IPS-NIHi11 (cell line): ENCODE measurements at regions not wholly inside any gene's neighbourhood (a gene's known extent, or its start where the extent isn't known, plus 50 kb on each side); places are given as distances from the start of the nearest gene placed in this dataset.
"Not testable (repeated sequence)": the region's sequence is repeated elsewhere in the genome, so short reads cannot be mapped to it uniquely, and the experiment has no call there.

Experiments used
- DNase-seq: peaks from one replicate; pipeline ENCODE4 v3.0.0; 2012; ENCODE audit warnings: mixed read lengths, low spot score

- no peak for DNase-seq
Measured at GRCh38 chr14:63147018-63147417, 57.2 kb upstream of the RHOJ start.

- DNase-seq = peak; percentile 17
Measured at GRCh38 chr14:63134801-63135200, 69.4 kb upstream of the RHOJ start.

GRCh38 chr14:63130531-63130930 lies 73.7 kb upstream of the RHOJ start:
- DNase-seq = no peak

- DNase-seq = not testable (repeated sequence)
Measured at GRCh38 chr14:63106487-63106886, 61.2 kb upstream of the KCNH5 start.

- DNase-seq = no peak
Measured at GRCh38 chr14:63100552-63100951, 55.3 kb upstream of the KCNH5 start.

- DNase-seq = no peak
Measured at GRCh38 chr14:63096186-63096585, 50.9 kb upstream of the KCNH5 start.
